SK-N-MC (cell line): ENCODE measurements at regions not wholly inside any gene's neighbourhood (a gene's known extent, or its start where the extent isn't known, plus 50 kb on each side); places are given as distances from the start of the nearest gene placed in this dataset.
"Not testable (repeated sequence)": the region's sequence is repeated elsewhere in the genome, so short reads cannot be mapped to it uniquely, and the experiment has no call there.

Experiments
- DNase-seq: peaks from one replicate; pipeline ENCODE4 v3.0.0-alpha.2; 2011; ENCODE audit warnings: low read depth, low spot score
- H3K27ac ChIP-seq: fragments of 200-600 bp; sonication (generic); 2 replicates; pipeline ENCODE4 v1.5.1; 2016; ENCODE audit warnings: mixed run types
- H3K36me3 ChIP-seq: fragments of 200-600 bp; sonication (generic); 2 replicates; pipeline ENCODE4 v1.6.1; 2017; ENCODE audit warnings: antibody characterized with exemption, low read length, mixed read lengths; ENCODE audit not compliant: insufficient read depth
- H3K4me3 ChIP-seq: fragments of 200-600 bp; sonication (generic); 2 replicates; pipeline ENCODE4 v1.5.1; 2016
- H3K9ac ChIP-seq: fragments of 200-600 bp; sonication (generic); 2 replicates; pipeline ENCODE4 v1.8.0; 2017; ENCODE audit warnings: mixed run types, mixed read lengths; ENCODE audit not compliant: insufficient read length
- H3K9me3 ChIP-seq: fragments of 200-600 bp; sonication (generic); 2 replicates; pipeline ENCODE4 v1.6.1; 2017; ENCODE audit warnings: low read depth, mild to moderate bottlenecking, antibody characterized with exemption, low read length, moderate library complexity, mixed read lengths
- EZH2 ChIP-seq: fragments of 200-600 bp; sonication (generic); IDR thresholded peaks from one replicate; pipeline ENCODE4 v1.6.1; 2017; ENCODE audit warnings: antibody characterized with exemption
- FOXP2 ChIP-seq: optimal IDR thresholded peaks from 2 replicates; pipeline ENCODE3; 2011; ENCODE audit warnings: mild to moderate bottlenecking, moderate library complexity; ENCODE audit not compliant: insufficient read depth; ENCODE audit errors: extremely low read length, control extremely low read depth
- POLR2AphosphoS5 ChIP-seq: IDR thresholded peaks from 2 replicates; pipeline ENCODE4 v1.6.1; 2012; ENCODE audit warnings: mild to moderate bottlenecking, low read depth, low read length, borderline replicate concordance

- Histone ChIP-seq H3K4me3 (no peak overlapping the region), H3K9me3 (no peaks in the 10 kb centered on the region), H3K27ac (no peak overlapping the region), H3K36me3 (no peaks in the 10 kb centered on the region), H3K9ac (no peak overlapping the region)
- TF ChIP-seq FOXP2 (no peak), POLR2AphosphoS5 (no peak)
- DNase-seq: no peak
Observed at GRCh38 chrX:8005678-8006347, 78.6 kb upstream of the PNPLA4 start.

GRCh38 chrX:8003147-8003883, 76.1 kb upstream of the PNPLA4 start:
- Histone ChIP-seq H3K27ac (no peak overlapping the region), H3K9me3 (no peaks in the 10 kb centered on the region), H3K4me3 (no peak overlapping the region), H3K36me3 (no peaks in the 10 kb centered on the region), H3K9ac (no peak overlapping the region)
- DNase-seq: no peak
- TF ChIP-seq POLR2AphosphoS5: no peak
- no peak for TF ChIP-seq EZH2
- TF ChIP-seq FOXP2: no peak

- Histone ChIP-seq H3K9ac (no peak overlapping the region), H3K36me3 (no peaks in the 10 kb centered on the region), H3K9me3 (no peaks in the 10 kb centered on the region), H3K4me3 (no peak overlapping the region), H3K27ac (no peak overlapping the region)
- TF ChIP-seq FOXP2: no peak
- TF ChIP-seq POLR2AphosphoS5: no peak
- no peak for TF ChIP-seq EZH2
- DNase-seq: no peak
Observed at GRCh38 chrX:7996851-7997250, 69.6 kb upstream of the PNPLA4 start.

- TF ChIP-seq FOXP2 (no peak), POLR2AphosphoS5 (no peak), EZH2 (no peak)
- H3K36me3 ChIP-seq: no peaks in the 10 kb centered on the region
- no peak for DNase-seq
Observed at GRCh38 chrX:7996414-7996813, 69.2 kb upstream of the PNPLA4 start.

DNA sequence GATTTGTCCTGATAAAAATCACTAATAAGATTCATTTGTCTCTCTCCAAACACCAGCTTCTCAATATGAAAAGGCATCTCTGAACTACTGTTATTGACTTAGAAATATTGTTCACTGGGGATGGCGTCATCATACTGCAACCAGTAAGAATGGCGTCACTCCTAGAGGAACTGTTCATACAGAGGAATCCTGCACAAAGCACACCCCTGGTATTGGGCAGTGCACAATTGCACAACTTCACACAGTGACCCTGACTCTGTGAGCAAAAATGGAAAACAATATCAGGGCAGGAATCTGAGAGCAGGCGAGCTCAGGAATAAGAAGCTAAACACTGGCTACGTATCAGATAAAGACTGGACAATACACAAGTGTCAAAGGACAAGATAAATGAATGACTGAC, 66.7 kb upstream of the PNPLA4 start:
- Histone ChIP-seq H3K4me3 (no peak overlapping the region), H3K9me3 (no peaks in the 10 kb centered on the region), H3K9ac (no peak overlapping the region), H3K36me3 (no peaks in the 10 kb centered on the region), H3K27ac (no peak overlapping the region)
- no peak for DNase-seq
- TF ChIP-seq EZH2 (no peak), FOXP2 (no peak), POLR2AphosphoS5 (no peak)

More at GRCh38 chrX:7996414-7996813, 69.2 kb upstream of the PNPLA4 start:
- no peak overlapping the region for H3K4me3 ChIP-seq
- H3K9ac ChIP-seq: no peak overlapping the region
- H3K27ac ChIP-seq: no peak overlapping the region
- H3K9me3 ChIP-seq: no peaks in the 10 kb centered on the region

DNA sequence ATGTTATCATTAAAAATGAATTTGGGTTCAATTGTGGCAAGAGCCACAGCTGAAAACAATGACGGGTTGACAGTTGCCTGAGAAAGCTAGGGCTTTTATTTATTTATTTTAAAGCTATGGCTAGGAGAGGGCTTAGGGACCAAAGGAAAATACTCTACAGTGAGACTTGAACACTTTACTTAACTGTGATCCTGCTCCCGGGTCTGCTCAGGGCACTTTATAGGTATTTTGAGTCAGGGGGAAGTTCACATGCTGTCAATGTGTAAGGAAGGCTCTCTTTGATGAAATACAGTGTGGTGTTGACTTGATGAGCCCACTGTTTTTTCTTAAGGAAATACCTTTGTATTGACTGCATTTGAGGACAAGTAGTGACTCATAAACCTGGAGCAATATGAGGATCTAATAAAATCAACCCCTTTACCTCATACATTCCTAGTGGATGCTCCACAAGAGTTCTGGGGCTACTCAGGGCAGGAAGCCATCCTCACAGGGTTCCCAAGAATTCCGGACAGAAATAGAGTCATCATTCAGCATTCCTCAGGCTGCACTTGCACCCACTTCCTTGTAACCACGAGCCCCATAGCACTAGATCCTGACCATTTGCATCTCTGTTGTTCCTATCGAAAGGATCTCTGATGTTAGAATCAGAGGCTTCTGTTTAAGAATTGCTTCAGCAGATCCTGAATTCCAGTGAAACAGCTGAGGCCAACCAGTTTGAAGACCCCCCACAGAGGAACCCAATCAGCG, 61.0 kb upstream of the PNPLA4 start:
- H3K27ac ChIP-seq, H3K4me3 ChIP-seq: not testable (repeated sequence)

DNA sequence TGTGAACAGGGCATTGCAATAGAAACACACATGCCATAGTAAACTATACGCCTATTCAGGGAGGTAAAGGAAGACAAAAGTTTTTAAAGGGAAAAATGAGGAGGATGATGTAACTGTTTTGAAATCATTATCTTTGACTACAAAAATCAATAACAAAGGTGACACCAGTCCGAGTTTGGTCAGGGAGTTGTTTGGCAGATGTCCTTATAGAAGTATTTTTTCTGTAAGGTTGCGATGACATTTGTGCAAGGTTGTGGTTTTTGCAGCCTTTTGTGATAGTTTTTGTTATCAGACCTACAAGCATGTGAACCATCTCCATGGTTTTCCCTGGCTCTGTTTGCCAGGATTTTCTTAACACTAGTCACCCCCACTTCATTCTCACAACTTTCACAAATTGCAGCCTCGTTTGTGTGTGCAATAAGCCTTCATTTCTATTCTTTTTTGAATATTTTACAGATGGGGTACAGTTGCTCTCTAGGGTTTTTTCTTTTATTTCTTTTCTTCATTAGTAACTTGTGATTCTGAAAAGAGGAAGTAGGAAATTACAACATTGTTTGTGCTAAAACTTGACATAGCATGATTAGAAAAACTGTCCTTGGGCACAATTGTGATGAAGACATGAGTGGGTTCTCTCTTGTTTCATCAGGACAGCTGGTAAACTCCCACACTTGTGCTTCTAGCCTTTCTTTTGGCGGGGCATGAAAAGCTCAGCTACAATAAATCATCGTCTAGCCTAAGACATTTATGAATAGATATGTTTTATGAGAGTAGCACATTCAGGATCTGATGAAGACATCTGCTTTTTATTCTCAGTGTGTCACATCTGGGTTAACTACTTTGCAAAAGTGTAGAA, 60.2 kb upstream of the PNPLA4 start:
- Histone ChIP-seq H3K9me3 (no peaks in the 10 kb centered on the region), H3K27ac (no peak overlapping the region), H3K9ac (no peak overlapping the region), H3K36me3 (no peaks in the 10 kb centered on the region), H3K4me3 (no peak overlapping the region)
- no peak for TF ChIP-seq FOXP2
- TF ChIP-seq POLR2AphosphoS5: no peak
- no peak for TF ChIP-seq EZH2
- no peak for DNase-seq

More for the DNA sequence above, 61.0 kb upstream of the PNPLA4 start:
- not testable (repeated sequence) for DNase-seq, H3K36me3 ChIP-seq, H3K9ac ChIP-seq, H3K9me3 ChIP-seq

DNA sequence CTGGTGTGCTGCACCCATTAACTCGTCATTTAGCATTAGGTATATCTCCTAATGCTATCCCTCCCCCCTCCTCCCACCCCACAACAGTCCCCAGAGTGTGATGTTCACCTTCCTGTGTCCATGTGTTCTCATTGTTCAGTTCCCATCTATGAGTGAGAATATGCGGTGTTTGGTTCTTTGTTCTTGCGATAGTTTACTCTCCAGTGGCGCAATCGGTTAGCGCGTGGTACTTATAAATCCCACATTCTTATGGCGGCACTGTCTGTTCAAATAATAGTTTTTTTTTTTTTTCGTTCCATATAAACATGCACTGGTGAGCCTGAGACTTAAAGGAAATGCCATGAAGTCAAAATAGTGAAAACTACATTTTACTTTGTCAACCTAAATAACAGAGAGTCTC, 59.5 kb upstream of the PNPLA4 start:
- not testable (repeated sequence) for H3K9ac ChIP-seq, H3K27ac ChIP-seq, H3K4me3 ChIP-seq, H3K36me3 ChIP-seq, H3K9me3 ChIP-seq, DNase-seq
